ENCODE measurements at regions not wholly inside any gene's neighbourhood (a gene's known extent, or its start where the extent isn't known, plus 50 kb on each side); places are given as distances from the start of the nearest gene placed in this dataset.
A peak's percentile ranks its signal among the peaks of the same experiment; 100 is the strongest.
"Not testable (repeated sequence)": the region's sequence is repeated elsewhere in the genome, so short reads cannot be mapped to it uniquely, and the experiment has no call there.

GRCh38 chr1:90864681-90865080 is 147.6 kb upstream of the BARHL2 start:
- H3K36me3 Mint-ChIP-seq (ENCODE audit: low read depth): no peaks in the 10 kb centered on the region
- H3K27ac Mint-ChIP-seq: no peak overlapping the region
- TF ChIP-seq CTCF (IDR thresholded peaks at IDR 0.05; ENCODE audit: unreplicated experiment in 3 of 3): no peak
- no peaks in the 10 kb centered on the region for H3K27me3 Mint-ChIP-seq (ENCODE audit: low read depth)
- H3K4me3 Mint-ChIP-seq: no peak overlapping the region
- peaks cover 3% of the 10 kb centered on the region for H3K9me3 Mint-ChIP-seq
- H3K4me1 Mint-ChIP-seq: no peaks in the 10 kb centered on the region

- TF ChIP-seq CTCF (IDR thresholded peaks at IDR 0.05; ENCODE audit: unreplicated experiment in 3 of 3): no peak
- no peaks in the 10 kb centered on the region for H3K36me3 Mint-ChIP-seq (ENCODE audit: low read depth)
- H3K27me3 Mint-ChIP-seq (ENCODE audit: low read depth): no peaks in the 10 kb centered on the region
- H3K4me3 Mint-ChIP-seq: no peak overlapping the region
- H3K27ac Mint-ChIP-seq: no peak overlapping the region
- peaks cover 3% of the 10 kb centered on the region for H3K9me3 Mint-ChIP-seq
- no peaks in the 10 kb centered on the region for H3K4me1 Mint-ChIP-seq
Observed at GRCh38 chr1:90862782-90863181, 145.7 kb upstream of the BARHL2 start.

- H3K4me3 Mint-ChIP-seq; H3K27me3 Mint-ChIP-seq (ENCODE audit: low read depth); H3K27ac Mint-ChIP-seq; H3K9me3 Mint-ChIP-seq; H3K36me3 Mint-ChIP-seq (ENCODE audit: low read depth); H3K4me1 Mint-ChIP-seq: not testable (repeated sequence)
Observed at GRCh38 chr1:90861421-90861820, 144.3 kb upstream of the BARHL2 start.

GRCh38 chr1:90856463-90857007 is 139.4 kb upstream of the BARHL2 start:
- no peak for TF ChIP-seq CTCF (IDR thresholded peaks at IDR 0.05; ENCODE audit: unreplicated experiment in 3 of 3)
- H3K4me1 Mint-ChIP-seq: peaks cover 8% of the 10 kb centered on the region
- H3K27me3 Mint-ChIP-seq (ENCODE audit: low read depth): peaks cover 17% of the 10 kb centered on the region
- H3K27ac Mint-ChIP-seq: no peak overlapping the region
- H3K4me3 Mint-ChIP-seq: no peak overlapping the region
- no peaks in the 10 kb centered on the region for H3K36me3 Mint-ChIP-seq (ENCODE audit: low read depth)
- no peaks in the 10 kb centered on the region for H3K9me3 Mint-ChIP-seq

GRCh38 chr1:90854397-90854924 is 137.4 kb upstream of the BARHL2 start:
- H3K27ac Mint-ChIP-seq: no peak overlapping the region
- H3K4me3 Mint-ChIP-seq: no peak overlapping the region
- H3K4me1 Mint-ChIP-seq: peaks cover 8% of the 10 kb centered on the region
- TF ChIP-seq CTCF (IDR thresholded peaks at IDR 0.05; ENCODE audit: unreplicated experiment in 3 of 3): no peak
- peaks cover 31% of the 10 kb centered on the region for H3K27me3 Mint-ChIP-seq (ENCODE audit: low read depth)
- H3K36me3 Mint-ChIP-seq (ENCODE audit: low read depth): no peaks in the 10 kb centered on the region
- no peaks in the 10 kb centered on the region for H3K9me3 Mint-ChIP-seq

- Mint-ChIP-seq H3K36me3 (ENCODE audit: low read depth) (no peaks in the 10 kb centered on the region), H3K9me3 (no peaks in the 10 kb centered on the region), H3K27ac (no peak overlapping the region), H3K4me3 (peak overlapping the region; percentile 81 to 86 (median 82)), H3K27me3 (ENCODE audit: low read depth) (peaks cover 51% of the 10 kb centered on the region), H3K4me1 (peaks cover 8% of the 10 kb centered on the region)
- TF ChIP-seq CTCF (IDR thresholded peaks at IDR 0.05; ENCODE audit: unreplicated experiment in 3 of 3): peak in 1 of 3 experiments; percentile 34
Observed at GRCh38 chr1:90851711-90852050, 134.6 kb upstream of the BARHL2 start.
